ENCODE measurements at regions not wholly inside any gene's neighbourhood (a gene's known extent, or its start where the extent isn't known, plus 50 kb on each side); places are given as distances from the start of the nearest gene placed in this dataset.

DNA sequence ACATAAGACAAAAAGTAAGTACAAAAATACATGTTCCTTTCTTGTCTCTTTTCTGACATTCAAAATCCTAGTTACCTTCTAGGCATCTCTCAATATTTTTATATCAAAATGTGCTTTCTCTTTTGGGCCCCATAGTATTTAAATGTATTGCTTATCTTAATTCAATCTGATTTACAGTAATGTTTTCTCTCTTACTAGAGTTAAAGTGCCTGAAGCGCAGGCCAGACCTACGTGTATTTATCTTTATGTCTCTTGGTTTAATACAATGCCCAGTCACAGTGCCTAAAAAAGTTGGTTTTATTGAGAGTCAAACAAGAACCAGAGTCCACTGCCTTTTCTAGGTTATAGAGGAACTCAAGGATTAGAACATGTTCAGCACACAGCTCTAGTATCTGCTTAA, 64.3 kb downstream of the FANCF start:
- no peak for TF ChIP-seq EP300 (IDR thresholded peaks at IDR 0.05; ENCODE audit: low read length)
- no peak for TF ChIP-seq ZNF24 (IDR thresholded peaks at IDR 0.05)
- no peak for TF ChIP-seq GABPA (tag; conservative IDR thresholded peaks at IDR 0.05; ENCODE audit: low read depth)
- no peak for TF ChIP-seq ZNF347 (CRISPR knock-in tag; IDR thresholded peaks at IDR 0.05; ENCODE audit: low read depth)
- TF ChIP-seq RCOR1 (IDR thresholded peaks at IDR 0.05; ENCODE audit: borderline replicate concordance in 1 of 2, low read depth in 2 of 2, low read length in 2 of 2): no peak
- TF ChIP-seq ZBTB7A (IDR thresholded peaks at IDR 0.05; ENCODE audit: borderline replicate concordance, control insufficient read depth, low read depth, low read length): no peak
- no peak for TF ChIP-seq CREB5 (CRISPR knock-in tag; IDR thresholded peaks at IDR 0.05)
